ES-I3 (cell line): ENCODE measurements at regions not wholly inside any gene's neighbourhood (a gene's known extent, or its start where the extent isn't known, plus 50 kb on each side); places are given as distances from the start of the nearest gene placed in this dataset.
"Not testable (repeated sequence)": the region's sequence is repeated elsewhere in the genome, so short reads cannot be mapped to it uniquely, and the experiment has no call there.

Experiments
- H3K36me3 ChIP-seq: 2 replicates; pipeline ENCODE4 v1.6.1; 2013; ENCODE audit warnings: mild to moderate bottlenecking, low read length, control low read depth, moderate library complexity; ENCODE audit not compliant: insufficient read depth
- H3K4me1 ChIP-seq: 2 replicates; pipeline ENCODE4 v1.6.1; 2013; ENCODE audit warnings: mild to moderate bottlenecking, control low read depth, low read length; ENCODE audit not compliant: insufficient read depth
- H3K9ac ChIP-seq: 2 replicates; pipeline ENCODE4 v1.6.1; 2013; ENCODE audit warnings: low read depth, mild to moderate bottlenecking, low read length, moderate library complexity
- H3K9me3 ChIP-seq: 2 replicates; pipeline ENCODE4 v1.6.1; 2013; ENCODE audit warnings: mild to moderate bottlenecking, low read length, moderate library complexity; ENCODE audit not compliant: control insufficient read depth, insufficient read depth

- Histone ChIP-seq H3K9me3 (no peaks in the 10 kb centered on the region), H3K36me3 (no peaks in the 10 kb centered on the region), H3K9ac (no peak overlapping the region), H3K4me1 (no peaks in the 10 kb centered on the region)
Observed at GRCh38 chr9:750249-750967, 91.1 kb upstream of the DMRT1 start.

- H3K9ac ChIP-seq, result no peak overlapping the region
- H3K4me1 ChIP-seq, result 0 out of 2 replicates have a peak, but pooled peaks cover 6% of the 10 kb centered on the region
- no peaks in the 10 kb centered on the region for H3K9me3 ChIP-seq
- no peaks in the 10 kb centered on the region for H3K36me3 ChIP-seq
Observed at GRCh38 chr9:751137-752051, 90.1 kb upstream of the DMRT1 start.

- Histone ChIP-seq H3K9me3 (no peaks in the 10 kb centered on the region), H3K36me3 (no peaks in the 10 kb centered on the region), H3K9ac (no peak overlapping the region), H3K4me1 (0 out of 2 replicates have a peak, but pooled peaks cover 6% of the 10 kb centered on the region)
Observed at GRCh38 chr9:752201-752600, 89.3 kb upstream of the DMRT1 start.

- Histone ChIP-seq H3K4me1 (0 out of 2 replicates have a peak, but pooled peaks cover 6% of the 10 kb centered on the region), H3K36me3 (no peaks in the 10 kb centered on the region), H3K9me3 (no peaks in the 10 kb centered on the region), H3K9ac (no peak overlapping the region)
Observed at GRCh38 chr9:752681-753200, 88.8 kb upstream of the DMRT1 start.

GRCh38 chr9:753734-754133, 87.8 kb upstream of the DMRT1 start:
- not testable (repeated sequence) for H3K9me3 ChIP-seq, H3K9ac ChIP-seq, H3K36me3 ChIP-seq, H3K4me1 ChIP-seq

- Histone ChIP-seq H3K36me3 (no peaks in the 10 kb centered on the region), H3K9me3 (no peaks in the 10 kb centered on the region), H3K4me1 (0 out of 2 replicates have a peak, but pooled peaks cover 6% of the 10 kb centered on the region), H3K9ac (no peak overlapping the region)
Observed at GRCh38 chr9:754150-754931, 87.2 kb upstream of the DMRT1 start.

GRCh38 chr9:755454-756381, 85.8 kb upstream of the DMRT1 start:
- H3K9me3 ChIP-seq, result no peaks in the 10 kb centered on the region
- no peak overlapping the region for H3K9ac ChIP-seq
- no peaks in the 10 kb centered on the region for H3K36me3 ChIP-seq
- 0 out of 2 replicates have a peak, but pooled peaks cover 6% of the 10 kb centered on the region for H3K4me1 ChIP-seq

- Histone ChIP-seq H3K4me1 (0 out of 2 replicates have a peak, but pooled peaks cover 6% of the 10 kb centered on the region), H3K9me3 (no peaks in the 10 kb centered on the region), H3K9ac (no peak overlapping the region), H3K36me3 (no peaks in the 10 kb centered on the region)
Observed at GRCh38 chr9:757246-757881, 84.1 kb upstream of the DMRT1 start.

- Histone ChIP-seq H3K4me1 (0 out of 2 replicates have a peak, but pooled peaks cover 6% of the 10 kb centered on the region), H3K9ac (no peak overlapping the region), H3K9me3 (no peaks in the 10 kb centered on the region), H3K36me3 (no peaks in the 10 kb centered on the region)
Observed at GRCh38 chr9:758146-758545, 83.4 kb upstream of the DMRT1 start.

- no peak overlapping the region for H3K9ac ChIP-seq
Observed at GRCh38 chr9:759541-759940, 82.0 kb upstream of the DMRT1 start.

GRCh38 chr9:759983-760736, 81.3 kb upstream of the DMRT1 start:
- Histone ChIP-seq H3K36me3 (no peaks in the 10 kb centered on the region), H3K4me1 (0 out of 2 replicates have a peak, but pooled peaks cover 6% of the 10 kb centered on the region), H3K9ac (no peak overlapping the region), H3K9me3 (no peaks in the 10 kb centered on the region)

More at GRCh38 chr9:759541-759940, 82.0 kb upstream of the DMRT1 start:
- Histone ChIP-seq H3K4me1 (0 out of 2 replicates have a peak, but pooled peaks cover 6% of the 10 kb centered on the region), H3K36me3 (no peaks in the 10 kb centered on the region), H3K9me3 (no peaks in the 10 kb centered on the region)

GRCh38 chr9:761176-761792, 80.2 kb upstream of the DMRT1 start:
- no peaks in the 10 kb centered on the region for H3K36me3 ChIP-seq
- H3K9me3 ChIP-seq, result no peaks in the 10 kb centered on the region
- H3K9ac ChIP-seq, result no peak overlapping the region
- no peaks in the 10 kb centered on the region for H3K4me1 ChIP-seq
